22Rv1 (cell line): ENCODE measurements at regions not wholly inside any gene's neighbourhood (a gene's known extent, or its start where the extent isn't known, plus 50 kb on each side); places are given as distances from the start of the nearest gene placed in this dataset.

Experiments used
- H3K27ac ChIP-seq: fragments of 450-650 bp; 2 replicates; pipeline ENCODE4 v1.5.1; 2017
- CTCF ChIP-seq: fragments of 450-650 bp; IDR thresholded peaks from 2 replicates; pipeline ENCODE4 v1.5.1; 2017; ENCODE audit warnings: mild to moderate bottlenecking
- ZFX ChIP-seq: fragments of 450-650 bp; IDR thresholded peaks from 2 replicates; pipeline ENCODE4 v1.6.1; 2017; ENCODE audit warnings: antibody characterized with exemption, borderline replicate concordance

GRCh38 chr3:166071831-166072230, 234.6 kb upstream of the BCHE start:
- no peak overlapping the region for H3K27ac ChIP-seq
- TF ChIP-seq ZFX (no peak), CTCF (no peak)

- TF ChIP-seq CTCF (no peak), ZFX (no peak)
- H3K27ac ChIP-seq: no peak overlapping the region
Measured at GRCh38 chr3:166064476-166064875, 227.3 kb upstream of the BCHE start.

GRCh38 chr3:166060789-166061479, 223.7 kb upstream of the BCHE start:
- H3K27ac ChIP-seq: no peak overlapping the region
- TF ChIP-seq CTCF: no peak
- TF ChIP-seq ZFX: no peak

- no peak for TF ChIP-seq ZFX
- peak; percentile 26 for TF ChIP-seq CTCF
- H3K27ac ChIP-seq: no peak overlapping the region
Measured at GRCh38 chr3:166052440-166052839, 215.2 kb upstream of the BCHE start.

GRCh38 chr3:166029507-166029906, 192.3 kb upstream of the BCHE start:
- TF ChIP-seq ZFX (no peak), CTCF (no peak)

GRCh38 chr3:166013073-166013679, 176.0 kb upstream of the BCHE start:
- TF ChIP-seq CTCF: peak; percentile 71
- TF ChIP-seq ZFX: no peak
- no peak overlapping the region for H3K27ac ChIP-seq

More at GRCh38 chr3:166029507-166029906, 192.3 kb upstream of the BCHE start:
- H3K27ac ChIP-seq: no peak overlapping the region

- H3K27ac ChIP-seq: no peak overlapping the region
- TF ChIP-seq ZFX (no peak), CTCF (no peak)
Measured at GRCh38 chr3:166011771-166012170, 174.5 kb upstream of the BCHE start.
